Activated naive CD8-positive, alpha-beta T cell (primary cell): ENCODE measurements at regions not wholly inside any gene's neighbourhood (a gene's known extent, or its start where the extent isn't known, plus 50 kb on each side); places are given as distances from the start of the nearest gene placed in this dataset.

Experiments
- H3K27ac Mint-ChIP-seq: one replicate; pipeline ENCODE4 v1.8.0; 2021; ENCODE audit warnings: mixed read lengths
- H3K27me3 Mint-ChIP-seq: one replicate; pipeline ENCODE4 v1.8.0; 2021; ENCODE audit warnings: mixed read lengths
- H3K36me3 Mint-ChIP-seq: one replicate; pipeline ENCODE4 v1.8.0; 2021; ENCODE audit warnings: mixed read lengths
- H3K4me1 Mint-ChIP-seq: one replicate; pipeline ENCODE4 v1.8.0; 2021; ENCODE audit warnings: low read depth, mixed read lengths
- H3K4me3 Mint-ChIP-seq: one replicate; pipeline ENCODE4 v1.8.0; 2021; ENCODE audit warnings: mild to moderate bottlenecking, mixed read lengths
- H3K9me3 Mint-ChIP-seq: one replicate; pipeline ENCODE4 v1.8.0; 2021; ENCODE audit warnings: low read depth, mixed read lengths

DNA sequence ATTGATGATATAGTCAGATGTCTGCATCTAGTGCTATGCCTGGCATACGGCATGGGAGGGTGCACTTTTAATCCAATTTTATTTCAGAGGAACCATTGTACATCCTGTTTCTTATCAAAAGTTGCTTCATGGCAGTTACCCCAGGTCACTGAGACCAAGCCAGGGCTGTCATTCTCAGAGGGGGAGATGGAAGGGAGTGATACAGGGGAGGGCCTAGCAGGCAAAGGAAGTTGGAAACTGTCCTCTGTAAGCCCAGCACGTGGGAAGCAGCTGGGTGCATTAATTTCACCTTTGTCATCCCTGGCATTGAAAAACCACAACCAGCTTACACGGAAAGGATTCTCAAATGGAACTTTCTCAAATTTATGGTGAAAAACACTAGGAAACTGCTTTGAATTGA is 458.7 kb upstream of the ADAMTS5 start:
- H3K4me3 Mint-ChIP-seq: no peak overlapping the region

DNA sequence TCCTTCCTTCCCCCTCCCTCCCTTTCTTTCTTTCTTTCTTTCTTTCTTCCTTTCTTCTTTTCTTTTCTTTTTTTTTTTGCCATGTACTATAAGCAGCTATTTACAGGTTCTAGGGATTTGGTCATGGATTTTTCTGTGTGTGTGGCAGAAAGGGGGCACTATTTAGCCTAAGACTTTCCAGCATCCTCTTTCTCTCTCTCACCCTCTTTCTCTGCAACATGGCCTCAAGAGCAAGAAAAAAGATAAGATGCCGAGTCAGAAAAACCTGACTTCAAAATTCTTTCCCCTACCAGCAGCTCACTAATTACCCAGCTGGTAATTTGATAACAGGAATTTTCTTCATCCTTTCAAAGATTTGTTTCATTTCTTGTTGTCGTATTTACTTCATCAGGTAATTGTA is 458.3 kb upstream of the ADAMTS5 start:
- Mint-ChIP-seq H3K4me3 (no peak overlapping the region), H3K4me1 (no peaks in the 10 kb centered on the region), H3K27ac (no peak overlapping the region), H3K27me3 (no peaks in the 10 kb centered on the region), H3K36me3 (no peaks in the 10 kb centered on the region), H3K9me3 (peaks cover 7% of the 10 kb centered on the region)

More for the DNA sequence above, 458.7 kb upstream of the ADAMTS5 start:
- Mint-ChIP-seq H3K4me1 (no peaks in the 10 kb centered on the region), H3K9me3 (peaks cover 7% of the 10 kb centered on the region), H3K27ac (no peak overlapping the region), H3K27me3 (no peaks in the 10 kb centered on the region), H3K36me3 (no peaks in the 10 kb centered on the region)

DNA sequence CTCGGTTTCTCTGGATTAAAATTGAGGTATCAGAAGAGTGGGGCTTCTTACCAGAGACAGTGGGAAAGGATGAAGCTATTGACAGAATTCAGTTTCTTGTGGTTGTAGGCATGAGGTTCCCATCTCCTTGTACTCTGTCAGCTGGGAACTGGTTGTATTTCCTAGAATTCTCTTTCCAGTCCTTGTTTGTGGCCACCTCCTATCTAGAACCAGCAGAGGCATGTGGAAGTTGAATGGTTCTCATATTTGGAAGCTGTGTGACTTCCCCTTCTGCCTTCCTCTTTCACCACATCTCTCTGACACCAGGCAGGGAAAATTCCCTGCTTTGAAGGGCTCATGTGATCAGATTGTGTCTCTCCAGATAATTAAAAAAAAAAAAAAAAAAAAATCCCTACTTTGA is 457.7 kb upstream of the ADAMTS5 start:
- no peak overlapping the region for H3K4me3 Mint-ChIP-seq
- no peak overlapping the region for H3K27ac Mint-ChIP-seq
- peaks cover 7% of the 10 kb centered on the region for H3K9me3 Mint-ChIP-seq
- no peaks in the 10 kb centered on the region for H3K4me1 Mint-ChIP-seq
- H3K36me3 Mint-ChIP-seq: no peaks in the 10 kb centered on the region
- no peaks in the 10 kb centered on the region for H3K27me3 Mint-ChIP-seq

- Mint-ChIP-seq H3K36me3 (no peaks in the 10 kb centered on the region), H3K4me1 (no peaks in the 10 kb centered on the region), H3K9me3 (peaks cover 7% of the 10 kb centered on the region), H3K27ac (no peak overlapping the region), H3K4me3 (no peak overlapping the region), H3K27me3 (no peaks in the 10 kb centered on the region)
These were observed 457.2 kb upstream of the ADAMTS5 start for GRCh38 chr21:27423906-27424595.

DNA sequence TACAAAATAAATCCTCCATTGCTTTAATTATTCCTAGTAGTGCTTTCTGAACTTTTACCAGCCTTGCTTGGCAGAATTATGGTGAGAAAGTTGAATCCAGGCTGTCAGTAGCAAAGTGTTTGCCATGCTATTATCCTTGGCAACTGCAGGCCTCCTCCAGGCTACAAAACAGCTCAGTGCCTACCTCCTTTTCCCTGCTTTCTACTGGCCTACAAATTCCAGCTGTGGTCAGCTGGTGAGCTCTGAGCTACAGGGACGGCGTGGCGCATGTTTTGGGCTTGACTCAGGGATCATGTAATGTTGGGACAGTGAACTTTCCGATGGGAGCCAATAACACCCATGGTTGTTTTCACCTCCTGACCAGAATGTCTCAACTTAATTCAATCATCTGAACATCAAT is 456.1 kb upstream of the ADAMTS5 start:
- Mint-ChIP-seq H3K9me3 (peaks cover 4% of the 10 kb centered on the region), H3K36me3 (no peaks in the 10 kb centered on the region), H3K27me3 (no peaks in the 10 kb centered on the region), H3K4me3 (no peak overlapping the region), H3K27ac (no peak overlapping the region), H3K4me1 (no peaks in the 10 kb centered on the region)

GRCh38 chr21:27422435-27422834 is 455.5 kb upstream of the ADAMTS5 start:
- H3K4me3 Mint-ChIP-seq: no peak overlapping the region
- H3K27me3 Mint-ChIP-seq: no peaks in the 10 kb centered on the region
- peaks cover 4% of the 10 kb centered on the region for H3K9me3 Mint-ChIP-seq

GRCh38 chr21:27421654-27422053 is 454.8 kb upstream of the ADAMTS5 start:
- peaks cover 7% of the 10 kb centered on the region for H3K9me3 Mint-ChIP-seq
- H3K4me3 Mint-ChIP-seq: no peak overlapping the region
- no peaks in the 10 kb centered on the region for H3K4me1 Mint-ChIP-seq
- no peaks in the 10 kb centered on the region for H3K27me3 Mint-ChIP-seq
- H3K36me3 Mint-ChIP-seq: no peaks in the 10 kb centered on the region
- H3K27ac Mint-ChIP-seq: no peak overlapping the region

More at GRCh38 chr21:27422435-27422834, 455.5 kb upstream of the ADAMTS5 start:
- Mint-ChIP-seq H3K27ac (no peak overlapping the region), H3K4me1 (no peaks in the 10 kb centered on the region), H3K36me3 (no peaks in the 10 kb centered on the region)

DNA sequence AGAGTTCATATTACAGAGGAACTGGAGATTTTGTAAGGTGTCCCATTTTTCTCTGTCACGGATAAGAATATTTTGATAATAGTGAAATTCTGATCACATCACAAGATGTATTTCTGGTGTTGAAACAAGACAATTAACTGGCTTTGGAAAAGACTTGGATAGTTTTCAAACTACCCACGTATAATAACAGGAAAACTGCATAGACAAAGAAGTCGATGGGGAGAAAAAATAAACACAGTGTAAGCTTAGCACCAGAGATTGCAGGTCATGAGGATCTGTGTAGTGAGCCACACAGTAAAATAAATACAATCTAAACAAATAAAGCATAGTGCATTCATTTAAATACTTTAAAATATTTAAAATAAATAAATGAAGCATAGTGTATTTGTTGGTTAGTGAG is 452.3 kb upstream of the ADAMTS5 start:
- no peak overlapping the region for H3K27ac Mint-ChIP-seq
- no peaks in the 10 kb centered on the region for H3K36me3 Mint-ChIP-seq
- H3K4me1 Mint-ChIP-seq: no peaks in the 10 kb centered on the region
- H3K27me3 Mint-ChIP-seq: no peaks in the 10 kb centered on the region
- peaks cover 16% of the 10 kb centered on the region for H3K9me3 Mint-ChIP-seq
- H3K4me3 Mint-ChIP-seq: no peak overlapping the region

GRCh38 chr21:27418346-27418745 is 451.5 kb upstream of the ADAMTS5 start:
- no peak overlapping the region for H3K27ac Mint-ChIP-seq
- no peaks in the 10 kb centered on the region for H3K27me3 Mint-ChIP-seq
- H3K9me3 Mint-ChIP-seq: peaks cover 19% of the 10 kb centered on the region

GRCh38 chr21:27412530-27412929 is 445.6 kb upstream of the ADAMTS5 start:
- no peak overlapping the region for H3K27ac Mint-ChIP-seq
- H3K9me3 Mint-ChIP-seq: peaks cover 19% of the 10 kb centered on the region
- H3K36me3 Mint-ChIP-seq: no peaks in the 10 kb centered on the region
- no peak overlapping the region for H3K4me3 Mint-ChIP-seq
- no peaks in the 10 kb centered on the region for H3K27me3 Mint-ChIP-seq
- H3K4me1 Mint-ChIP-seq: no peaks in the 10 kb centered on the region

More at GRCh38 chr21:27418346-27418745, 451.5 kb upstream of the ADAMTS5 start:
- no peak overlapping the region for H3K4me3 Mint-ChIP-seq
- no peaks in the 10 kb centered on the region for H3K36me3 Mint-ChIP-seq
- H3K4me1 Mint-ChIP-seq: no peaks in the 10 kb centered on the region

DNA sequence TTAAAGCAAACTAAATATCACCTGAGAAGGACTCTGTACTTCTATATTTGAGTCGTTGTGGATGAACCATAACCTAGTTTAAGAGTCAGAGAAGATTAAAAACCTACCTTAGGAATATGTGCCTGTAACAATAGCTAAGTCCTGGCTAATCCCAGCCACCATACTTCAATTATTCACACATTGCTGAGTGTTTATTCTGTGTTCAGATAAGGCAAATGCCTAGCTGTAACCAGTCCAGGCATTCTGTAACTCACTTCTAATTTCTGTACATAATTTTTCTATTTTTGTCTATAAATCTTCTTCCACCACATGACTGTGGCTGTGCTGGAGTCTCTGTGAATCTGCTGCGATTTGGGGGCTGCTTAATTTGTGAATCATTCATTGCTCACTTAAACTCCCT is 441.9 kb upstream of the ADAMTS5 start:
- peaks cover 4% of the 10 kb centered on the region for H3K9me3 Mint-ChIP-seq
- H3K27me3 Mint-ChIP-seq: no peaks in the 10 kb centered on the region
- no peak overlapping the region for H3K27ac Mint-ChIP-seq
- H3K4me1 Mint-ChIP-seq: no peaks in the 10 kb centered on the region
- H3K4me3 Mint-ChIP-seq: no peak overlapping the region
- H3K36me3 Mint-ChIP-seq: no peaks in the 10 kb centered on the region

- Mint-ChIP-seq H3K36me3 (no peaks in the 10 kb centered on the region), H3K4me1 (no peaks in the 10 kb centered on the region), H3K27me3 (no peaks in the 10 kb centered on the region), H3K9me3 (peaks cover 4% of the 10 kb centered on the region), H3K27ac (no peak overlapping the region), H3K4me3 (no peak overlapping the region)
These were observed 440.4 kb upstream of the ADAMTS5 start for GRCh38 chr21:27407271-27407670.

GRCh38 chr21:27406300-27407009 is 439.6 kb upstream of the ADAMTS5 start:
- Mint-ChIP-seq H3K4me3 (no peak overlapping the region), H3K4me1 (no peaks in the 10 kb centered on the region), H3K9me3 (peaks cover 4% of the 10 kb centered on the region), H3K27ac (no peak overlapping the region), H3K27me3 (no peaks in the 10 kb centered on the region), H3K36me3 (no peaks in the 10 kb centered on the region)

DNA sequence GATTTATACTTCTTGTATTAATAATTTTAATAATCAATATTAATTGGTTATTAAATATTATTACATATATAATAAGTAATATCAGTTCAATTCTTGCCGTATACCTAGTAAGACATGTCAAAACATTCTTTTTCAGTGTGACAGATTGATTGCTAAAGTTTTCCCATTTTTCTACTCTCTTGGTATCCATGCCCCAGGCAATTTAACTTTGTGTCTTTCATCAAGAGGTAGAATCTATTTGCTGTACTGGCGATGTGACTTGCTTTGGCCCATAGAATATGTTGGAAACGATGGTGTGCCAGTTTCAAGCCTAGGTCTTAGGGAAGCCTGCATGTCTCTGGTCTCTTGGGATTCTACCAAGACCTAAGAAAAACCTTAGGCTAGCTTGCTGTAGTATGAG is 436.1 kb upstream of the ADAMTS5 start:
- Mint-ChIP-seq H3K27me3 (no peaks in the 10 kb centered on the region), H3K36me3 (no peaks in the 10 kb centered on the region), H3K9me3 (no peaks in the 10 kb centered on the region), H3K27ac (no peak overlapping the region), H3K4me3 (no peak overlapping the region), H3K4me1 (no peaks in the 10 kb centered on the region)

DNA sequence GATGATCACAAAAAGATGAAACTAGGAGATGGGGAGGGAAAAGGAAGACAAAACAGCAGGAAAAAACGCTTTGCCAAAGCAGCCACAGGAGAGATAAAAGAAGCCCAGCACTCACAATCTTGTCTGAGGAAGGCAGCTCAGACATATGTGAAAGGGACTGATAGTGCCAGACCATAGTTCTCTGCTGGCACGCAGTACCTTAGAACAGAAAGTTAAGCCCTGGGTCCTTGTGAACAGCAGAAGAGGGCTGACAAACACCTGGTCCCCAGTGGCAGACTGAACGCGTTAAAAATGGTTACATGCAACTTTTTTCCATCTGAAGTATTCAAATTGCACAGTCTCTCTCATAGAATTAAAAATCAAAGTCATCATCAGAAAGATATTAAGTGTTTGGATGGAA is 433.2 kb upstream of the ADAMTS5 start:
- H3K36me3 Mint-ChIP-seq: no peaks in the 10 kb centered on the region
- no peak overlapping the region for H3K4me3 Mint-ChIP-seq
- no peaks in the 10 kb centered on the region for H3K27me3 Mint-ChIP-seq
- no peaks in the 10 kb centered on the region for H3K4me1 Mint-ChIP-seq
- H3K9me3 Mint-ChIP-seq: no peaks in the 10 kb centered on the region
- H3K27ac Mint-ChIP-seq: no peak overlapping the region

GRCh38 chr21:27397578-27397977 is 430.7 kb upstream of the ADAMTS5 start:
- H3K4me1 Mint-ChIP-seq: no peaks in the 10 kb centered on the region

More at GRCh38 chr21:27397578-27397977, 430.7 kb upstream of the ADAMTS5 start:
- no peak overlapping the region for H3K27ac Mint-ChIP-seq
- H3K9me3 Mint-ChIP-seq: no peaks in the 10 kb centered on the region
- no peaks in the 10 kb centered on the region for H3K27me3 Mint-ChIP-seq
- no peak overlapping the region for H3K4me3 Mint-ChIP-seq
- H3K36me3 Mint-ChIP-seq: no peaks in the 10 kb centered on the region
